ENCODE measurements at regions not wholly inside any gene's neighbourhood (a gene's known extent, or its start where the extent isn't known, plus 50 kb on each side); places are given as distances from the start of the nearest gene placed in this dataset.
"Not testable (repeated sequence)": the region's sequence is repeated elsewhere in the genome, so short reads cannot be mapped to it uniquely, and the experiment has no call there.

DNA sequence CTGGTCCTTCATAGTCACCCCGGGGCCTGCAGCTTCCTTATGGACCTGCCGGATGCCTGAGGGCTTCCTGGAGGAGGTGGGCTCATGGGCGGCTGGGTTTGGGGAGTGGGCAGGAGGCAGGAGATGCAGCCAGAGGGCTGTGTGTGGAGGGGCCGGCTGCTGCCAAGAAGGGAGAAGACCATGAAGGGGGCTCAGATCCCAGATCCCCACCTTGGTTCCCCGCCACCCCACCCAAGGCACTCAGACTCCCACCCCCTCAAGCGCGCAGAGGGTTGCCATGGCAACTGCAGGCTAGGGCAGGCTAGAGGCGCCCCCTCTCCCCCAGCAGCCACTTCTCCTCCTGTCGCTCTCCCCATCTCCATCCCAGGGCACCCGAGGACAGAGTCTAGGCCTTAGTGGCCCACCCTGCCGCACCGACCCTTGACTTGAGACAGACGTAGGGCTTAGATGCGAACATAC, 104.5 kb downstream of the CRLF3 start:
- 94 to 97% methylated on average over 8 to 14 of the region's 14 CpGs for WGBS, 2 donors
- no peak for TF ChIP-seq POLR2A (IDR thresholded peaks at IDR 0.05)
- TF ChIP-seq, protein P1, sequence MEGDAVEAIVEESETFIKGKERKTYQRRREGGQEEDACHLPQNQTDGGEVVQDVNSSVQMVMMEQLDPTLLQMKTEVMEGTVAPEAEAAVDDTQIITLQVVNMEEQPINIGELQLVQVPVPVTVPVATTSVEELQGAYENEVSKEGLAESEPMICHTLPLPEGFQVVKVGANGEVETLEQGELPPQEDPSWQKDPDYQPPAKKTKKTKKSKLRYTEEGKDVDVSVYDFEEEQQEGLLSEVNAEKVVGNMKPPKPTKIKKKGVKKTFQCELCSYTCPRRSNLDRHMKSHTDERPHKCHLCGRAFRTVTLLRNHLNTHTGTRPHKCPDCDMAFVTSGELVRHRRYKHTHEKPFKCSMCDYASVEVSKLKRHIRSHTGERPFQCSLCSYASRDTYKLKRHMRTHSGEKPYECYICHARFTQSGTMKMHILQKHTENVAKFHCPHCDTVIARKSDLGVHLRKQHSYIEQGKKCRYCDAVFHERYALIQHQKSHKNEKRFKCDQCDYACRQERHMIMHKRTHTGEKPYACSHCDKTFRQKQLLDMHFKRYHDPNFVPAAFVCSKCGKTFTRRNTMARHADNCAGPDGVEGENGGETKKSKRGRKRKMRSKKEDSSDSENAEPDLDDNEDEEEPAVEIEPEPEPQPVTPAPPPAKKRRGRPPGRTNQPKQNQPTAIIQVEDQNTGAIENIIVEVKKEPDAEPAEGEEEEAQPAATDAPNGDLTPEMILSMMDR (IDR thresholded peaks at IDR 0.05): no peak
- peak in 1 of 2 donors; percentile 56 for DNase-seq (ENCODE audit: low spot score in 2 of 2)
- intact Hi-C loops (cut with DNase I; ENCODE audit: low total_unique reads): no loop called here
- no peak overlapping the region for H3K4me3 ChIP-seq (ENCODE audit: low read depth, poor library complexity, severe bottlenecking)

DNA sequence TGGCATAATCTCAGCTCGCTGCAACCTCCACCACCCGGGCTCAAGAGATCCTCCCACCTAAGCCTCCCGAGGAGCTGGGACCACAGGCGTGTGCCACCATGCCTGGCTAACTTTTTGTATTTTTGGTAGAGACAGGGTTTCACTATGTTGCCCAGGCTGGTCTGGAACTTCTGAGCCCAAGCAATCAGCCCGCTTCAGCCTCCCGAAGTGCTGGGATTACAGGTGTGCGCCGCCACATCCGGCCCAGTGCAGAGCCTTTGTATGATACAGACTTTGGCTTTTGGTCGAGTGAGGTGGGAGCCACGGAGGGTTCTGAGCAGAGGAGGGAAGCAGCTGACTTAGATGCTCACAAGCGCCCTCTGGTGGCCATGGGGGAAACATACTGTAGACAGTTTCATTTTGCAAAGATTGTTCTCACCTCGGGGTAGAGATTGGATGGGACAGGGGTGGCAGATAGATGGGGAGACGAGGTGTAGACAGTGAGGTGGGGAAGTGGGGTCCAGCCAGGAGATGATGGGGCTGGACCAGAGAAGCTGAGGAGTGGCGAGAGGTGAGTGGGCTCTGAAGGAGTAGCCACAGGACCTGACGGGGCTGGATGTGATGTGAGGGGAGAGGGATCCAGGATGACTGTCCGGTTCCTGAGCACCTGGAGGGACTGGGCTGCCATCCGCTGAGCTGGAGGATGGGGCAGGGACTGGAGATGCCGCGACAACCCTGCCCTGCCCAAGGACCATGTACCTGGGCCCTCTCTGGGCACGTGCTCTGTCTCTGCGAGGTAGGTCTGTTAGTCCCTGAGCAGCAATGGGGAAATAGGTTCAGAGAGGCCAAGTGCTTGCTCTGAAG, 105.1 kb downstream of the CRLF3 start:
- peak in 1 of 2 donors; percentile 90 for DNase-seq (ENCODE audit: low spot score in 2 of 2)
- H3K4me3 ChIP-seq (ENCODE audit: low read depth, poor library complexity, severe bottlenecking); intact Hi-C loops (cut with DNase I; ENCODE audit: low total_unique reads): not testable (repeated sequence)
- TF ChIP-seq, protein P1 (IDR thresholded peaks at IDR 0.05): peak in 1 of 3 donors; percentile 19
- WGBS, 2 donors: 75 to 77% methylated on average over 22 of the region's 22 CpGs

DNA sequence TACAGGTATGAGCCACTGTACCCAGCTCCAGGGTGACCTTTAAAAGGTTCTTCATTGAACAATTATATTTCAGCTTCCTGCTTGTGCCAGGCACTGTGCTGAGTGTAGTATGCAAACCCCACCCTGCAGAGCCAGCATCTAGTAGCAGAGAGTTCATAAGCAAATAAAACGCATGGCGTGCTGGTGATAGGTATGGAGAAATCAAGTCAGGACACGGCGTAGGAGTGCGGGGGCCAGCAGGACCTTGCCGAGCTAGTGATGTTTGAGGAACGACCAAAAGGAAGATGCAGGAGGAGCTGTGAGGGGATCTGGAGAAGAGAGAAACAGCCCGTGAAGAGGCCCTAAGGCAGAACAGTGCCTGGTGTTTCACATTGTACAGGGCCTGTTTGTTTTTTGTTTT, 105.8 kb downstream of the CRLF3 start:
- WGBS, 2 donors: 90 to 91% methylated on average over 8 of the region's 8 CpGs
- H3K4me3 ChIP-seq (ENCODE audit: low read depth, poor library complexity, severe bottlenecking); intact Hi-C loops (cut with DNase I; ENCODE audit: low total_unique reads): not testable (repeated sequence)
- peak in 1 of 2 donors; percentile 52 for DNase-seq (ENCODE audit: low spot score in 2 of 2)

DNA sequence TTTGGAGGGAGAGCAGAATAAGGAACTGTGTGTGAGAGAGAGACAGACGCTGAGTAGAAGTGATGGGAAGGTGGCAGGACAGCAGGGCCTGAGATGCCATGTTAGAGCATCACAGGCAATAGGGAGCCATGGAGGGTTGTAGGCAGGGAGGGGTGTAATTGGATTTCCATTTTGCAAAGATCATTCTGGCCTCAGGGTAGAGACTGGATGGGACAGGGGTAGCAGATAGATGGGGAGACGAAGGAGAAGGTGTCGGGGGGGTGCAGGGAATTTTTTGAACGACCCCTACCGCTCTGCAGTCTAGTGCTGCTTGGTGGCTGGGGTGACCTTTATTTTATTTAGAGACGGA, 106.4 kb downstream of the CRLF3 start:
- H3K4me3 ChIP-seq (ENCODE audit: low read depth, poor library complexity, severe bottlenecking); DNase-seq (ENCODE audit: low spot score in 2 of 2); intact Hi-C loops (cut with DNase I; ENCODE audit: low total_unique reads): not testable (repeated sequence)
- 87 to 95% methylated on average over 6 of the region's 6 CpGs for WGBS, 2 donors

DNA sequence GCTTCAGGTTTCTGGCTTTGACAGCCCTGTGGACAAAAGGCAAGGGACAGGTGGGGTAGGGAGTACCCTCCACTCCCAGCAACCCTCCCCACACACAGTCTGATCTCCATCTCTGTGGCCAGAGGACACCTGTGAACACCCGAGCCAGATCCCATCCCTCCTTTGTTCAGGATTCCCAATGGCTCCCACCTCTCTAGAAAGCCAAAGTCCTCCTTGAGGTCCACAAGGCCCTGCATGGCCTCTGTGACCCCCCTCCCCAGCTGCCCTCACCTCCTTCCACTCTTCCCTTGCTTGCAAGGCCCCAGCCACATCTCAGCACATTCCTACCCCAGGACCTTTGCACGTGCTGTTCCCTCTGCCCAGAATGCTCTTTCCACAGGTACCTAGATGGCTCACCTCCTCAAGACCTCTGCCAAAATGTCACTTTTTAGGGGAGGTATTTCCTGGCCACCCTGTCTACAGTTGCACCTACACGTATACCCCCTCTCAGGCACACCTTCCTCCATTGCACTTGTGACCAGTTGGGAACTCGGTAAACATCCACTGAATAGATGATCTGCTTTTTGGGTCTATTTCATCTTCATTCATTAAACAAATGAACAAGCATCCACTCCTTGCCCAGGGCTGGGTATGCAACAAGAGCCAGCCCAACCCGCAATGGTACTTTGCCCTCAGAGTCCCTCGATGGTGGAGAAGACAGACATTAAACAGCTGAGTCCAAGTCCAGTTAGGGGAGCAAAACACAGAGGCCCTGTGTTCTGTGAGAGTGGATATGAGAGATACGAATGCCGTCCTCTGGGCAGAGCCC, 107.0 kb downstream of the CRLF3 start:
- H3K4me3 ChIP-seq (ENCODE audit: low read depth, poor library complexity, severe bottlenecking): no peak overlapping the region
- intact Hi-C loops (cut with DNase I; ENCODE audit: low total_unique reads): no loop called here
- WGBS, 2 donors: 91 to 95% methylated on average over 8 of the region's 8 CpGs
- TF ChIP-seq, protein P1 (IDR thresholded peaks at IDR 0.05): no peak
- TF ChIP-seq POLR2A (IDR thresholded peaks at IDR 0.05): no peak
- peak in 1 of 2 donors; percentile 36 for DNase-seq (ENCODE audit: low spot score in 2 of 2)

DNA sequence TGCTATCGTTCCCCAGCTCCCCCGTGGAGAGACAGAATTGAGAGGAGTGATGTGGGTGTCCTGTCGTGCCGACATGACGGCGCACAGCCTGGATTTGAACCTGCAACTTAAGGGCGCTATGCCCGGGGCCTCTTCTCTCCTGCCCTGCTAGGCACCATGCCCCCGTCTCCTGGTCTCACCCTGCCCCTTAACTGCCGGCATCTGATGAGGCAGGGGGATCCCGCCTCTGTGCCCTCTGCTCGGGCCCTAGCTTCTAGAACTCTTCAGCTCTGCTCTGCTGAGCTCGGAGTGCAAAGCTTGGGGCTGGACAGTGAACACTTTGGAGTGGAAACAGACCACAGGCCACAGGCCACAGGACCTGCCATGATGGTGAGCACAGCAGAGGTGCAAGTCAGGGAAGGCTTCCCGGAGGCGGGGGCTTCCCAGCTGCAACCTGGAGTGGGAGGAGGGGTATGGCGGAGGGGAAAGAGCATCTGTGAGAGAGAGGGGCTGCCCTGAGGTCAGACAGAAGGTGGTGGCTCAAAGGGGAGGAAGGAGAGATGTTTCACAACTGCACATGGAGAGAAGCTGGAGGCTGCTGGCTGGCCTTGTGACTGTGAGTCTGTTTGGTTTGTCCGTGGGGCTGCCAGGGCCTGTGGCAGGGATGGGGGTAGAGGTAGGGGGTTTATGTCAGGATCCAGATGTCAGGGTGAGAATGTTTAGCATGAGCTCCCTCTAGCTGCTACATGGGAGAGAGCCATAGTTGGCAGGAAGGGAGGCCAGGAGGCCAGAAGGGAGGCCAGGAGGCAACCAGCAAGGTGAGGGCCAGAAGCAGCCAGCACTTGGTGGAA, 107.8 kb downstream of the CRLF3 start:
- TF ChIP-seq, protein P1 (IDR thresholded peaks at IDR 0.05): no peak
- no peak for TF ChIP-seq POLR2A (IDR thresholded peaks at IDR 0.05)
- WGBS, 2 donors: 85 to 89% methylated on average over 17 of the region's 17 CpGs
- intact Hi-C loops (cut with DNase I; ENCODE audit: low total_unique reads): no loop called here
- DNase-seq (ENCODE audit: low spot score in 2 of 2): peak in 1 of 2 donors; percentile 79
- H3K4me3 ChIP-seq (ENCODE audit: low read depth, poor library complexity, severe bottlenecking): no peak overlapping the region

DNA sequence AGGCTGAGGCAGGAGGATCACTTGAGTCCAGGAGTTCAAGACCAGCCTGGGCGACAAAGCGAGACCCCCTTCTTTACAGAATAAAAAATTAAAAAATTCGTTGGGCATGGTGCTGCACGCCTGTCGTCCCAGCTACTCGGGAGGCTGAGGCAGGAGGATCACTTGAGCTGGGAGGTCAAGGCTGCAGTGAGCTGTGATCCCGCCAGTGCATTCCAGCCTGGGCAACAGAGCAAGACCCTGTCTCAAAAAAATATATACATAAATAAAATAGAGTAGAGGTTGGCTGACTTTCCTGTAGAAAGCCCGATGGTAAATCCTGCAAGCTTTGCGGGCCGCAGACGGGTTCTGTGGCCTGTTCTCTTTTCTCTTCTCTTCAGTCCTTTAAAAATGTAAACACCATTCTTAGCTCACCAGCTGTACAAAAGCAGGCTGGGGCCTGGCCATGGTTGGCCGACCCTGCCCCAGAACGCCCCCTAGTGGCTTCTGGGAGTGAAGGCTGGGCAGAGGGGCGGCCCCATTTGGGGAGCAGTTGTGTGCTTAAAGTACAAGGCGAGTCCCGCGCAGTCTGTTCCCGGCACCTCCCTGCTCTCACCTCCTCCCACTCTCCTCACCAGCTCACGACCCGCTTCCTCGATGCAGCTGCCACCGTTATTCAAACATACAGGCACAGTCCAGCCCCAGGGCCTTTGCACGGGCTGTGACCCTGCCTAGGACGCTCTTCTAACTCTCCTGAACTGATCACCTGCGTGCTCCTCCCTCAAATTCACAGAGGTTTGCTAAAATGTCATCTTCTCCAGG, 109.5 kb downstream of the CRLF3 start:
- intact Hi-C loops (cut with DNase I; ENCODE audit: low total_unique reads); DNase-seq (ENCODE audit: low spot score in 2 of 2); H3K4me3 ChIP-seq (ENCODE audit: low read depth, poor library complexity, severe bottlenecking): not testable (repeated sequence)
- 79 to 82% methylated on average over 25 of the region's 25 CpGs for WGBS, 2 donors

DNA sequence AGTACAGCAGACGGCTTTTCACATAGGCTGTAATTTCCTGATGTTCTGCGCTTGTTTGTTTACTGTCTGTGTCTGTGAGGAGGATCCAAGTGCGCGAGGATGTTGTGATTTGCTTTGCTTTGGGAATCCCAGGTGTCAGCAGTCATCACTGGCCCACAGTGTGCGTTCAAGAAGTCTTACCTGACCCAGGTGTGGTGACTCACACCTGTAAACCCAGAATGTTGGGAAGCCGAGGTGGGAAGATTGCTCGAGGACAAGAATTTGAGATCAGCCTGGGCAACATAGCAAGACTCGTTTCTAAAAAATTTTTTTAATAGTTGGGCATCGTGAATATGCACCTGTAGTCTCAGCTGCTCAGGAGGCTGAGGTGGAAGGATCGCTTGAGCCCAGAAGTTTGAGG, 110.7 kb downstream of the CRLF3 start:
- intact Hi-C loops (cut with DNase I; ENCODE audit: low total_unique reads); DNase-seq (ENCODE audit: low spot score in 2 of 2); H3K4me3 ChIP-seq (ENCODE audit: low read depth, poor library complexity, severe bottlenecking): not testable (repeated sequence)
- WGBS, 2 donors: 69 to 72% methylated on average over 10 of the region's 10 CpGs

DNA sequence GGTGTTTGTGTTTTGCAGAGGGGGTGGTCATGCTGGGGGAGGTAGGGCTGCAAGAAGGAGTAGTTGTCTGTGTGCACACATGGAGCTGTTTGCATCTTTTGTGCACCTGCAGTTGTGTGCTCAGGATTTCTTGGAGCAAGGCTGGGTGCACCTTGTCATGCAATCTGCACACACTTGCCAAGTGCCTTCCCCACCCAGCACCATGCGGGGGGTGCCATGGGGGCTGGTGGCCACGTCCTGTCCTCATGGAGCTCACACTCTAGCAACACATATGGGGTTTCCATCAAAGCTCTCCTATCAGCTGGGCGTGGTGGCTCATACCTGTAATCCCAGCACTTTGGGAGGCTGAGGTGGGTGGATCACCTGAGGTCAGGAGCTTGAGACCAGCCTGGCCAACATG, 111.6 kb downstream of the CRLF3 start:
- DNase-seq (ENCODE audit: low spot score in 2 of 2); intact Hi-C loops (cut with DNase I; ENCODE audit: low total_unique reads); H3K4me3 ChIP-seq (ENCODE audit: low read depth, poor library complexity, severe bottlenecking): not testable (repeated sequence)
- 96 to 100% methylated on average over 3 of the region's 3 CpGs for WGBS, 2 donors

All from lower leg skin (tissue), 4 donors.